GM18508 (cell line): ENCODE measurements at regions not wholly inside any gene's neighbourhood (a gene's known extent, or its start where the extent isn't known, plus 50 kb on each side); places are given as distances from the start of the nearest gene placed in this dataset.

Source experiments
- ATAC-seq: cut with Tn5 transposase; IDR thresholded peaks from one replicate; pipeline ENCODE4 v1.9.1; 2021; ENCODE audit warnings: moderate number of reproducible peaks; ENCODE audit not compliant: insufficient read depth, unreplicated experiment

GRCh38 chr12:126487431-126487980, 1422.3 kb downstream of the AACS start:
- ATAC-seq = no peak

GRCh38 chr12:126488806-126489205, 1423.6 kb downstream of the AACS start:
- ATAC-seq = no peak

GRCh38 chr12:126492181-126492580, 1426.9 kb downstream of the AACS start:
- ATAC-seq = no peak

GRCh38 chr12:126493366-126494108, 1428.3 kb downstream of the AACS start:
- no peak for ATAC-seq

- ATAC-seq = no peak
Measured at GRCh38 chr12:126496201-126496600, 1431.0 kb downstream of the AACS start.

GRCh38 chr12:126506426-126507182, 1441.4 kb downstream of the AACS start:
- no peak for ATAC-seq

- no peak for ATAC-seq
Measured at GRCh38 chr12:126507231-126507630, 1442.0 kb downstream of the AACS start.

- ATAC-seq = no peak
Measured at GRCh38 chr12:126509572-126509971, 1444.3 kb downstream of the AACS start.

- ATAC-seq = no peak
Measured at GRCh38 chr12:126510630-126511029, 1445.4 kb downstream of the AACS start.

GRCh38 chr12:126512916-126513913, 1448.0 kb downstream of the AACS start:
- no peak for ATAC-seq

- ATAC-seq = no peak
Measured at GRCh38 chr12:126518596-126519200, 1453.5 kb downstream of the AACS start.

- no peak for ATAC-seq
Measured at GRCh38 chr12:126519833-126520232, 1454.6 kb downstream of the AACS start.

- ATAC-seq = no peak
Measured at GRCh38 chr12:126523891-126524290, 1458.7 kb downstream of the AACS start.

GRCh38 chr12:126534495-126534894, 1469.3 kb downstream of the AACS start:
- no peak for ATAC-seq

GRCh38 chr12:126534942-126535341, 1469.7 kb downstream of the AACS start:
- ATAC-seq = no peak

- no peak for ATAC-seq
Measured at GRCh38 chr12:126535971-126536370, 1470.7 kb downstream of the AACS start.

- ATAC-seq = no peak
Measured at GRCh38 chr12:126537961-126538530, 1472.8 kb downstream of the AACS start.

GRCh38 chr12:126538888-126539287, 1473.7 kb downstream of the AACS start:
- no peak for ATAC-seq

- no peak for ATAC-seq
Measured at GRCh38 chr12:126545411-126545810, 1480.2 kb downstream of the AACS start.
